Type B pancreatic cell (in vitro differentiated cells): ENCODE measurements at regions not wholly inside any gene's neighbourhood (a gene's known extent, or its start where the extent isn't known, plus 50 kb on each side); places are given as distances from the start of the nearest gene placed in this dataset.

Source experiments
- DNase-seq: peaks from one replicate; pipeline ENCODE4 v3.0.0; 2021; ENCODE audit warnings: mixed read lengths; ENCODE audit not compliant: unreplicated experiment; ENCODE audit errors: extremely low spot score
- H3K27ac Mint-ChIP-seq: 2 replicates; pipeline ENCODE4 v1.8.0; 2021; ENCODE audit warnings: mild to moderate bottlenecking, mixed read lengths
- H3K27me3 Mint-ChIP-seq: 2 replicates; pipeline ENCODE4 v1.8.0; 2021; ENCODE audit warnings: mixed read lengths
- H3K36me3 Mint-ChIP-seq: 2 replicates; pipeline ENCODE4 v1.8.0; 2021; ENCODE audit warnings: mixed read lengths
- H3K4me1 Mint-ChIP-seq: one replicate; pipeline ENCODE4 v1.8.0; 2021; ENCODE audit warnings: mixed read lengths; ENCODE audit not compliant: unreplicated experiment
- H3K4me3 Mint-ChIP-seq: 2 replicates; pipeline ENCODE4 v1.8.0; 2021; ENCODE audit warnings: mild to moderate bottlenecking, mixed read lengths
- H3K9me3 Mint-ChIP-seq: 2 replicates; pipeline ENCODE4 v1.8.0; 2021; ENCODE audit warnings: mixed read lengths
- TF ChIP-seq, protein P1 (sequence below): fragments of 200-600 bp; sonication (generic); conservative IDR thresholded peaks from 2 replicates; pipeline ENCODE4 v1.5.0; 2021; ENCODE audit warnings: antibody characterized with exemption, mild to moderate bottlenecking

DNA sequence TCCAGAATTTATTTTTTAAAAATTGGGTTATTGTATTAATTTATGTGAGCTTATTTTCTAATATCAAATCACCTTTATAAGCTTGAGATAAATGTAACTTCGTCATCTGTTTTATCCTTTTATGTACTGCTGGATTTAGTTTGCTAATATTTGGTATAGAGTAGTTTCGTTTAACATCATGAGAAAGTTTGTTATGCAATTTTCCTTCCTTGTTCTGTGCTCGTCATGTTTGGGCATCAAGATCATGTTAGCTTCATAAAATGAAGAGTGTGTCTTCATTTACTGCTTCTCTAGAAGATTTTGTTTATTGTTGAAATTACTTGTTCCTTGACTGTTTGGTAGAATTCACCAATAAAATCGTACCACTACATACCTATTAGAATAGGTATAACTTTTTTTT is 262.1 kb upstream of the SATB1 start:
- no peak overlapping the region for H3K27ac Mint-ChIP-seq
- DNase-seq: no peak
- TF ChIP-seq, protein P1, sequence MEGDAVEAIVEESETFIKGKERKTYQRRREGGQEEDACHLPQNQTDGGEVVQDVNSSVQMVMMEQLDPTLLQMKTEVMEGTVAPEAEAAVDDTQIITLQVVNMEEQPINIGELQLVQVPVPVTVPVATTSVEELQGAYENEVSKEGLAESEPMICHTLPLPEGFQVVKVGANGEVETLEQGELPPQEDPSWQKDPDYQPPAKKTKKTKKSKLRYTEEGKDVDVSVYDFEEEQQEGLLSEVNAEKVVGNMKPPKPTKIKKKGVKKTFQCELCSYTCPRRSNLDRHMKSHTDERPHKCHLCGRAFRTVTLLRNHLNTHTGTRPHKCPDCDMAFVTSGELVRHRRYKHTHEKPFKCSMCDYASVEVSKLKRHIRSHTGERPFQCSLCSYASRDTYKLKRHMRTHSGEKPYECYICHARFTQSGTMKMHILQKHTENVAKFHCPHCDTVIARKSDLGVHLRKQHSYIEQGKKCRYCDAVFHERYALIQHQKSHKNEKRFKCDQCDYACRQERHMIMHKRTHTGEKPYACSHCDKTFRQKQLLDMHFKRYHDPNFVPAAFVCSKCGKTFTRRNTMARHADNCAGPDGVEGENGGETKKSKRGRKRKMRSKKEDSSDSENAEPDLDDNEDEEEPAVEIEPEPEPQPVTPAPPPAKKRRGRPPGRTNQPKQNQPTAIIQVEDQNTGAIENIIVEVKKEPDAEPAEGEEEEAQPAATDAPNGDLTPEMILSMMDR: no peak
- no peak overlapping the region for H3K4me3 Mint-ChIP-seq
- H3K36me3 Mint-ChIP-seq: no peaks in the 10 kb centered on the region
- no peaks in the 10 kb centered on the region for H3K27me3 Mint-ChIP-seq
- no peaks in the 10 kb centered on the region for H3K4me1 Mint-ChIP-seq
- no peaks in the 10 kb centered on the region for H3K9me3 Mint-ChIP-seq

DNA sequence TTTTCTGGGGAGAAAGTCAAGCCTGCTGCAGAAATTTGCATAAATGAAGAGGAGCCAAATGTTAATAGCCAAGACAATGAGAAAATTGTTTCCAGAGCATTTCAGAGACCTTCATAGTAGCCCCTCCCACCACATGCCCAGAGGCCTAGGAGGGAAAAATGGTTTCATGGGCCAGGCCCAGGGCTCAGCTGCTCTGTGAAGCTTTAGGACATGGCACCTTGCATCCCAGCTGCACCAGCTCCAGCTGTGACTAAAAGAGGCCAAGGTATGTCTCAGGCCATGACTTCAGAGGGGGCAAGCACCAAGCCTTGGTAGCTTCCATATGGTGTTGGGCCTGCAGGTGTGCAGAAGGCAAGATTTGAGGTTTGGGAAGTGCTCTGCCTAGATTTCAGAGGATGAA is 258.8 kb upstream of the SATB1 start:
- no peaks in the 10 kb centered on the region for H3K4me1 Mint-ChIP-seq
- H3K4me3 Mint-ChIP-seq: no peak overlapping the region
- no peaks in the 10 kb centered on the region for H3K36me3 Mint-ChIP-seq
- H3K9me3 Mint-ChIP-seq: no peaks in the 10 kb centered on the region
- no peaks in the 10 kb centered on the region for H3K27me3 Mint-ChIP-seq
- DNase-seq: no peak
- H3K27ac Mint-ChIP-seq: no peak overlapping the region
- TF ChIP-seq, protein P1: no peak

DNA sequence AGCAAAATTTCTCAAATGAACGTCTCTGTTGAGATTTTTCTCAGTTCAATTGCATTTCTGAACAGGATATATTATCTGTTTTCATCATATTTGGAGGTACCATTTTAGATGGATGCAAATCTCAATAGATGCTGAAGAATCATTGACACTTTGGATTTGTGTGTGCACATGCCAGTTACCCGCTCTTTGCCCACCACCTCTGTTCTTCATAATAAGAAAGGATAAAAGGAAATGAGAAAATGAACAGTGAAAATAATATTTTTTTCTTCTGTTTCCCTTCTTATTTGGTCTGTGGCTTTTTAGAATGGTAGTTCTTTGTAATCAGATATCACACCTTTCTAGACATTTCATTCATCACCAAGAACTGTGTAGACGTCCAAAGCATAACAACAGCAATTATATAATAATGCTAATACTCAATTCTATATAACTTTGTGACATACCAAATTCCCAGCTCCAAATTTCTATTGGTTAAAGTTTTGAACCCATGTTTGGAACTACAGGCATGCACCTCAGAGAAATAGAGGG is 256.7 kb upstream of the SATB1 start:
- Mint-ChIP-seq H3K4me1 (no peaks in the 10 kb centered on the region), H3K27ac (no peak overlapping the region), H3K4me3 (no peak overlapping the region), H3K27me3 (no peaks in the 10 kb centered on the region), H3K9me3 (no peaks in the 10 kb centered on the region), H3K36me3 (no peaks in the 10 kb centered on the region)
- TF ChIP-seq, protein P1: no peak
- no peak for DNase-seq

DNA sequence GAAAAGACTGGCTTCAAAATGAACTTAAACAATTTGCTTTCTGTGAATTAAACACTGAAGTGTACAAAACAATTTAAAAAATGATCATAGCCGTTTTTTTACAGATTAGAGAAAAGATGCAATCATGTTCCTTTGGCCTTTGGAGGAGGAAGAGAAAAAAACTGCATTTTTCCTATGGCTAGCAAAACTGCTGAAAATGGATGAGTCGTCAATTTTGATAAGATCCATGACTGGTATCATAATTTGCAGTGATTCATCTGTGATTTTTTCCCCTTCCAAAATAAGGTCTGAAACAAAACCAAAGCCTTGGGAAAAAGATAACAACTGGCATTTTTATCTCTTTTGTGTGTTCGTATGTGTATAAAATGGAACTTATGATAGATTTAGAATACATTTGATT is 255.6 kb upstream of the SATB1 start:
- H3K36me3 Mint-ChIP-seq: no peaks in the 10 kb centered on the region
- no peaks in the 10 kb centered on the region for H3K4me1 Mint-ChIP-seq
- H3K4me3 Mint-ChIP-seq: no peak overlapping the region
- no peak for DNase-seq
- TF ChIP-seq, protein P1: no peak
- H3K27me3 Mint-ChIP-seq: no peaks in the 10 kb centered on the region
- no peaks in the 10 kb centered on the region for H3K9me3 Mint-ChIP-seq
- no peak overlapping the region for H3K27ac Mint-ChIP-seq

DNA sequence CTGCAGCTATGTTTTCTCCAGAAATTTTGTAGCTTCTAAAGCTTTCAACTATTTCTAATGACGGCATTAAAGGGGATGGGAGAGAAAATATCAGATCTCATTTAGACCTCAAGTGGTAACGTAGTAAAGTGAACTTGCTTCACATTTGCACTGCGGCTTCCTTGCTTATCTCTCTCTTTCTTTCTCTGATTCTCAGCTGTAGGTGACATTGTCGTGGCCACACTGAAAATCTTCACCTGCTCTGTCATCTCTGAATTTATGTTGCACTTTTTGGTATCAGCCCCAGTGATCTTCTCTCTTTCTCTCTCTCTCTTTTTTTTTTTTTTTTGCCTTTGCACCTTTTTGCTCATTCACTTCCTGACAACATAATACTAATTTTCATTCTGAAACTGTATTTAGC is 254.1 kb upstream of the SATB1 start:
- Mint-ChIP-seq H3K4me1 (no peaks in the 10 kb centered on the region), H3K27ac (no peak overlapping the region), H3K27me3 (no peaks in the 10 kb centered on the region), H3K4me3 (no peak overlapping the region), H3K9me3 (no peaks in the 10 kb centered on the region), H3K36me3 (no peaks in the 10 kb centered on the region)
- TF ChIP-seq, protein P1: no peak
- no peak for DNase-seq

DNA sequence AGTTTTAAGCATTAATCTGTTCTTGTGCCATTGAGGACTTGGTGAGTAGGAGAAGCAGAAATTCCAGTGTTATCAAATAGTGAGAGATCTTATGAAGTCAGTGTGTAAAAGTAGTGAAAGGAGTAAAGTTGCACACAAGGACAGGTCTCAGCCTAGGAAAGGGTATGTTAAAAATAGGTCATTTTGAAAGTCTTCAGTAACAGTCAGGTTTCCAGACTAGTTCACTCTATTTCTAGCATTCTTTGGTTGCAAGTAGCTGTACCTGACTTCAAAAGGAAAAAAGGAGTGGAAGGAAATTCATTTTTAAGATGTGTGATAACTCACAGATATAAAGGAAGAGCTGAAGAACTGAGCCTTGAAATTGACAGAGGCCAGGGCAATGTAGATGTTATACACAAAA is 250.1 kb upstream of the SATB1 start:
- H3K27ac Mint-ChIP-seq: no peak overlapping the region
- H3K27me3 Mint-ChIP-seq: no peaks in the 10 kb centered on the region
- H3K36me3 Mint-ChIP-seq: no peaks in the 10 kb centered on the region
- H3K9me3 Mint-ChIP-seq: no peaks in the 10 kb centered on the region
- no peaks in the 10 kb centered on the region for H3K4me1 Mint-ChIP-seq
- no peak for DNase-seq
- TF ChIP-seq, protein P1: no peak
- H3K4me3 Mint-ChIP-seq: no peak overlapping the region
